HG03469 (cell line): ENCODE measurements at regions not wholly inside any gene's neighbourhood (a gene's known extent, or its start where the extent isn't known, plus 50 kb on each side); places are given as distances from the start of the nearest gene placed in this dataset.

Experiments used
- ATAC-seq: cut with Tn5 transposase; IDR thresholded peaks from one replicate; pipeline ENCODE4 v1.9.1; 2021; ENCODE audit warnings: mild to moderate bottlenecking, moderate library complexity, moderate number of reproducible peaks; ENCODE audit not compliant: unreplicated experiment

- ATAC-seq: no peak
Observed at GRCh38 chr7:155138204-155138603, 68.1 kb downstream of the HTR5A start.

- ATAC-seq: no peak
Observed at GRCh38 chr7:155141562-155141961, 71.4 kb downstream of the HTR5A start.

- no peak for ATAC-seq
Observed at GRCh38 chr7:155143381-155143780, 73.3 kb downstream of the HTR5A start.

GRCh38 chr7:155144371-155144770 is 74.2 kb downstream of the HTR5A start:
- no peak for ATAC-seq

GRCh38 chr7:155145477-155146255 is 75.5 kb downstream of the HTR5A start:
- ATAC-seq: no peak

GRCh38 chr7:155147172-155147571 is 77.0 kb downstream of the HTR5A start:
- ATAC-seq: no peak

- no peak for ATAC-seq
Observed at GRCh38 chr7:155147624-155148023, 77.5 kb downstream of the HTR5A start.

- ATAC-seq: no peak
Observed at GRCh38 chr7:155153676-155154075, 83.6 kb downstream of the HTR5A start.

- ATAC-seq: no peak
Observed at GRCh38 chr7:155154586-155154985, 84.5 kb downstream of the HTR5A start.

- ATAC-seq: no peak
Observed at GRCh38 chr7:155161690-155162089, 91.6 kb downstream of the HTR5A start.

- no peak for ATAC-seq
Observed at GRCh38 chr7:155162422-155162821, 92.3 kb downstream of the HTR5A start.

- no peak for ATAC-seq
Observed at GRCh38 chr7:155163696-155164095, 93.6 kb downstream of the HTR5A start.

- no peak for ATAC-seq
Observed at GRCh38 chr7:155164316-155164715, 94.2 kb downstream of the HTR5A start.

GRCh38 chr7:155166108-155166507 is 96.0 kb downstream of the HTR5A start:
- no peak for ATAC-seq

GRCh38 chr7:155166673-155167370 is 96.7 kb downstream of the HTR5A start:
- ATAC-seq: peak; percentile 88

GRCh38 chr7:155167706-155168365 is 97.7 kb downstream of the HTR5A start:
- ATAC-seq: no peak

GRCh38 chr7:155168597-155169480 is 98.7 kb downstream of the HTR5A start:
- no peak for ATAC-seq

GRCh38 chr7:155169498-155170065 is 99.5 kb downstream of the HTR5A start:
- no peak for ATAC-seq

- no peak for ATAC-seq
Observed at GRCh38 chr7:155170331-155170730, 100.2 kb downstream of the HTR5A start.

GRCh38 chr7:155172141-155172540 is 102.0 kb downstream of the HTR5A start:
- ATAC-seq: no peak
